ENCODE measurements at regions not wholly inside any gene's neighbourhood (a gene's known extent, or its start where the extent isn't known, plus 50 kb on each side); places are given as distances from the start of the nearest gene placed in this dataset.

GRCh38 chr11:114896594-114896993, 218.3 kb downstream of the NXPE2 start:
- intact Hi-C loops (cut with micrococcal nuclease; ENCODE audit: unreplicated experiment) (no loop called here), in situ Hi-C loops (cut with MboI) (no loop called here)
- no peak for ATAC-seq
- H3K27me3 ChIP-seq (replicated peaks in 1 of 2; ENCODE audit: control insufficient read depth in 2 of 2, insufficient read depth in 2 of 2, low read length in 1 of 2), result no peaks in the 10 kb centered on the region; a peak in 1 of 4 replicates
- H3K36me3 ChIP-seq (ENCODE audit: control insufficient read depth in 2 of 2, insufficient read depth in 2 of 2, low read length in 1 of 2), result no peaks in the 10 kb centered on the region
- ChIA-PET POLR2A (no interaction called here), RAD21 (ENCODE audit: unreplicated experiment) (no interaction called here), CTCF (no interaction called here), SMC1A (ENCODE audit: uncharacterized antibody, unreplicated experiment) (no interaction called here)
- no peak overlapping the region for H3K4me3 ChIP-seq
- no peak overlapping the region for H3K9ac ChIP-seq (ENCODE audit: control insufficient read depth, insufficient read depth, low read length)
- no peak for TF ChIP-seq CREM (IDR thresholded peaks at IDR 0.05; ENCODE audit: low read depth)
- no peak for TF ChIP-seq ZBTB11 (CRISPR knock-in tag; IDR thresholded peaks at IDR 0.05)
- TF ChIP-seq KAT2A (conservative IDR thresholded peaks at IDR 0.05; ENCODE audit: control insufficient read depth, low read depth, low read length), result no peak
- TF ChIP-seq MYB (IDR thresholded peaks at IDR 0.05; ENCODE audit: borderline replicate concordance, low read depth, low read length), result no peak
- no peak for TF ChIP-seq MXI1 (IDR thresholded peaks at IDR 0.05; ENCODE audit: low read depth, low read length)
- no peak for TF ChIP-seq SUZ12 (IDR thresholded peaks at IDR 0.05; ENCODE audit: unreplicated experiment)
- TF ChIP-seq IKZF2 (IDR thresholded peaks at IDR 0.05), result no peak
- no peak for TF ChIP-seq MYC (IDR thresholded peaks at IDR 0.05; ENCODE audit: insufficient read depth, insufficient read length, insufficient replicate concordance, low read length, severe bottlenecking)
- no peak for TF ChIP-seq CHD1 (IDR thresholded peaks at IDR 0.05; ENCODE audit: low read depth, low read length)
- TF ChIP-seq RUNX3 (IDR thresholded peaks at IDR 0.05; ENCODE audit: low read length), result no peak
- H2AFZ ChIP-seq (ENCODE audit: control insufficient read depth, low read depth, low read length), result no peak overlapping the region
- no peak overlapping the region for H3K27ac ChIP-seq (ENCODE audit: control insufficient read depth, insufficient read depth)
- no peaks in the 10 kb centered on the region for H3K9me3 ChIP-seq (replicated peaks; ENCODE audit: control insufficient read depth, insufficient read depth, low read length)
- no peak for FAIRE-seq
- H3K4me1 ChIP-seq (ENCODE audit: control insufficient read depth, insufficient read depth, low read length), result no peaks in the 10 kb centered on the region
- BruUV-seq (replicated peaks), result no TSS peak
- no peaks in the 10 kb centered on the region for H4K20me1 ChIP-seq (ENCODE audit: control insufficient read depth, insufficient read depth)
- no peak overlapping the region for H3K4me2 ChIP-seq (ENCODE audit: control insufficient read depth, insufficient read depth)
- no peak for DNase-seq (ENCODE audit: low read depth, low spot score)
- no peaks in the 10 kb centered on the region for H3K79me2 ChIP-seq (ENCODE audit: control insufficient read depth, insufficient read depth, low read length)
- 2% methylated on average over 4 of the region's 4 CpGs for WGBS (ENCODE audit: insufficient coverage, insufficient replicate concordance, low lambda C conversion rate, missing lambda C conversion rate)

All from GM12878 (cell line).